Kidney (tissue), 13 donors: ENCODE measurements at regions not wholly inside any gene's neighbourhood (a gene's known extent, or its start where the extent isn't known, plus 50 kb on each side); places are given as distances from the start of the nearest gene placed in this dataset.

Experiments
- DNase-seq, 5 donors: peaks; one replicate each; pipeline ENCODE4 v3.0.0-alpha.2; 2013 to 2020
- FAIRE-seq: peaks from 2 replicates; lab custom pipeline; 2012; peaks lifted over from hg19 to GRCh38; lab: Jason Lieb, UNC
- H3K27ac ChIP-seq, 2 donors: one replicate each; pipeline ENCODE4 v1.7.0; 2013; ENCODE audit warnings: low read depth in 2 of 2, low read length in 2 of 2, inconsistent platforms in 1 of 2
- H3K27me3 ChIP-seq: one replicate; pipeline ENCODE4 v1.7.1; 2013; ENCODE audit warnings: low read length, inconsistent platforms; ENCODE audit not compliant: control insufficient read depth, insufficient read depth
- H3K36me3 ChIP-seq, 3 donors: one replicate each; pipeline versions ENCODE4 v1.7.0 to v1.7.1; 2013; ENCODE audit warnings: low read length in 3 of 3, control low read depth in 1 of 3, inconsistent platforms in 1 of 3; ENCODE audit not compliant: insufficient read depth in 3 of 3, control insufficient read depth in 2 of 3
- H3K4me1 ChIP-seq, 3 donors: one replicate each; pipeline versions ENCODE4 v1.7.0 to v1.7.1; 2013; ENCODE audit warnings: low read length in 3 of 3, inconsistent platforms in 1 of 3, low read depth in 1 of 3; ENCODE audit not compliant: control insufficient read depth in 2 of 3, insufficient read depth in 2 of 3
- H3K4me3 ChIP-seq, 3 donors: one replicate each; pipeline versions ENCODE4 v1.7.0 to v1.8.1; 2013; ENCODE audit warnings: low read length in 3 of 3, control low read depth in 1 of 3, inconsistent platforms in 1 of 3
- H3K9ac ChIP-seq, 3 donors: one replicate each; pipeline versions ENCODE4 v1.7.0 to v1.7.1; 2013; ENCODE audit warnings: low read length in 3 of 3, control low read depth in 1 of 3, inconsistent platforms in 1 of 3
- H3K9me3 ChIP-seq, 3 donors: one replicate each; pipeline versions ENCODE4 v1.7.0 to v1.7.1; 2013; ENCODE audit warnings: low read length in 3 of 3, control low read depth in 1 of 3, inconsistent platforms in 1 of 3; ENCODE audit not compliant: control insufficient read depth in 2 of 3, insufficient read depth in 1 of 3
- CTCF ChIP-seq: IDR thresholded peaks from 3 replicates; pipeline ENCODE4 v1.5.1; 2012; ENCODE audit warnings: mild to moderate bottlenecking, moderate library complexity, borderline replicate concordance; ENCODE audit not compliant: insufficient read depth; ENCODE audit errors: extremely low read depth
- intact Hi-C: fragments of 100-400 bp; cut with DNase I; formaldehyde crosslinking; loops from one replicate; pipeline ENCODE4 v1.11.1; 2022
- donor health status: control.
- donor health status: control.
- donor health status: control.
- donor health status: control.
- donor health status: control.
- donor health status: DM: yes; HTN: yes; CAD: no.
- donor health status: Normal renal cell carcinoma (clear cell type).

- no peak for FAIRE-seq
- H3K9ac ChIP-seq: no peak overlapping the region
- TF ChIP-seq CTCF: no peak
- H3K4me3 ChIP-seq: no peak overlapping the region
- no peaks in the 10 kb centered on the region for H3K36me3 ChIP-seq
- intact Hi-C loops: no loop called here
- no peak overlapping the region for H3K27ac ChIP-seq
- no peak for DNase-seq
- peaks cover 0 to 4% (median 0%) of the 10 kb centered on the region in 3 donors for H3K9me3 ChIP-seq
- H3K27me3 ChIP-seq: no peaks in the 10 kb centered on the region
- H3K4me1 ChIP-seq: no peaks in the 10 kb centered on the region
Observed at GRCh38 chr6:40180271-40180670, 246.0 kb upstream of the MOCS1 start.

- Histone ChIP-seq H3K4me1 (no peaks in the 10 kb centered on the region), H3K27ac (no peak overlapping the region), H3K27me3 (no peaks in the 10 kb centered on the region), H3K9ac (no peak overlapping the region), H3K4me3 (no peak overlapping the region), H3K36me3 (no peaks in the 10 kb centered on the region), H3K9me3 (peaks cover 0 to 4% (median 0%) of the 10 kb centered on the region in 3 donors)
- TF ChIP-seq CTCF: no peak
- FAIRE-seq: no peak
- intact Hi-C loops: no loop called here
- no peak for DNase-seq
Observed at GRCh38 chr6:40179496-40179895, 245.2 kb upstream of the MOCS1 start.

GRCh38 chr6:40177598-40177997, 243.3 kb upstream of the MOCS1 start:
- H3K36me3 ChIP-seq: no peaks in the 10 kb centered on the region
- H3K4me3 ChIP-seq: no peak overlapping the region
- no peak overlapping the region for H3K27ac ChIP-seq
- no peak overlapping the region for H3K9ac ChIP-seq
- H3K9me3 ChIP-seq: no peaks in the 10 kb centered on the region
- intact Hi-C loops: no loop called here
- no peaks in the 10 kb centered on the region for H3K4me1 ChIP-seq
- H3K27me3 ChIP-seq: no peaks in the 10 kb centered on the region
- no peak for DNase-seq
- no peak for FAIRE-seq
- no peak for TF ChIP-seq CTCF

- Histone ChIP-seq H3K9ac (no peak overlapping the region), H3K9me3 (no peaks in the 10 kb centered on the region), H3K4me1 (no peaks in the 10 kb centered on the region), H3K36me3 (no peaks in the 10 kb centered on the region), H3K27ac (no peak overlapping the region), H3K27me3 (no peaks in the 10 kb centered on the region), H3K4me3 (no peak overlapping the region)
- no peak for DNase-seq
- no peak for FAIRE-seq
- intact Hi-C loops: no loop called here
- TF ChIP-seq CTCF: no peak
Observed at GRCh38 chr6:40176152-40176551, 241.9 kb upstream of the MOCS1 start.
